Kidney (tissue), 13 donors: ENCODE measurements at regions not wholly inside any gene's neighbourhood (a gene's known extent, or its start where the extent isn't known, plus 50 kb on each side); places are given as distances from the start of the nearest gene placed in this dataset.

Source experiments
- DNase-seq, 5 donors: peaks; one replicate each; pipeline ENCODE4 v3.0.0-alpha.2; 2013 to 2020
- FAIRE-seq: peaks from 2 replicates; lab custom pipeline; 2012; peaks lifted over from hg19 to GRCh38; lab: Jason Lieb, UNC
- H3K27ac ChIP-seq, 2 donors: one replicate each; pipeline ENCODE4 v1.7.0; 2013; ENCODE audit warnings: low read depth in 2 of 2, low read length in 2 of 2, inconsistent platforms in 1 of 2
- H3K27me3 ChIP-seq: one replicate; pipeline ENCODE4 v1.7.1; 2013; ENCODE audit warnings: low read length, inconsistent platforms; ENCODE audit not compliant: control insufficient read depth, insufficient read depth
- H3K36me3 ChIP-seq, 3 donors: one replicate each; pipeline versions ENCODE4 v1.7.0 to v1.7.1; 2013; ENCODE audit warnings: low read length in 3 of 3, control low read depth in 1 of 3, inconsistent platforms in 1 of 3; ENCODE audit not compliant: insufficient read depth in 3 of 3, control insufficient read depth in 2 of 3
- H3K4me1 ChIP-seq, 3 donors: one replicate each; pipeline versions ENCODE4 v1.7.0 to v1.7.1; 2013; ENCODE audit warnings: low read length in 3 of 3, inconsistent platforms in 1 of 3, low read depth in 1 of 3; ENCODE audit not compliant: control insufficient read depth in 2 of 3, insufficient read depth in 2 of 3
- H3K4me3 ChIP-seq, 3 donors: one replicate each; pipeline versions ENCODE4 v1.7.0 to v1.8.1; 2013; ENCODE audit warnings: low read length in 3 of 3, control low read depth in 1 of 3, inconsistent platforms in 1 of 3
- H3K9ac ChIP-seq, 3 donors: one replicate each; pipeline versions ENCODE4 v1.7.0 to v1.7.1; 2013; ENCODE audit warnings: low read length in 3 of 3, control low read depth in 1 of 3, inconsistent platforms in 1 of 3
- H3K9me3 ChIP-seq, 3 donors: one replicate each; pipeline versions ENCODE4 v1.7.0 to v1.7.1; 2013; ENCODE audit warnings: low read length in 3 of 3, control low read depth in 1 of 3, inconsistent platforms in 1 of 3; ENCODE audit not compliant: control insufficient read depth in 2 of 3, insufficient read depth in 1 of 3
- CTCF ChIP-seq: IDR thresholded peaks from 3 replicates; pipeline ENCODE4 v1.5.1; 2012; ENCODE audit warnings: mild to moderate bottlenecking, moderate library complexity, borderline replicate concordance; ENCODE audit not compliant: insufficient read depth; ENCODE audit errors: extremely low read depth
- intact Hi-C: fragments of 100-400 bp; cut with DNase I; formaldehyde crosslinking; loops from one replicate; pipeline ENCODE4 v1.11.1; 2022
- donor health status: control.
- donor health status: control.
- donor health status: control.
- donor health status: control.
- donor health status: control.
- donor health status: DM: yes; HTN: yes; CAD: no.
- donor health status: Normal renal cell carcinoma (clear cell type).

- Histone ChIP-seq H3K9ac (no peak overlapping the region), H3K27me3 (no peaks in the 10 kb centered on the region), H3K9me3 (no peaks in the 10 kb centered on the region), H3K4me3 (no peak overlapping the region), H3K4me1 (no peaks in the 10 kb centered on the region), H3K36me3 (no peaks in the 10 kb centered on the region), H3K27ac (no peak overlapping the region)
- peak in 1 of 5 donors; percentile 21 for DNase-seq
- no peak for TF ChIP-seq CTCF
- FAIRE-seq: no peak
- intact Hi-C loops: no loop called here
These were observed 122.1 kb upstream of the DYNLRB2 start for GRCh38 chr16:80418517-80419355.

- intact Hi-C loops: no loop called here
- H3K4me3 ChIP-seq: no peak overlapping the region
- DNase-seq (no peak), FAIRE-seq (no peak)
- TF ChIP-seq CTCF: no peak
- no peaks in the 10 kb centered on the region for H3K27me3 ChIP-seq
- H3K4me1 ChIP-seq: no peaks in the 10 kb centered on the region
- no peak overlapping the region for H3K9ac ChIP-seq
- H3K27ac ChIP-seq: no peak overlapping the region
- no peaks in the 10 kb centered on the region for H3K9me3 ChIP-seq
- H3K36me3 ChIP-seq: no peaks in the 10 kb centered on the region
These were observed 123.0 kb upstream of the DYNLRB2 start for GRCh38 chr16:80417706-80418271.

GRCh38 chr16:80408014-80408413 lies 132.8 kb upstream of the DYNLRB2 start:
- H3K4me3 ChIP-seq: no peak overlapping the region
- TF ChIP-seq CTCF: no peak
- no peaks in the 10 kb centered on the region for H3K36me3 ChIP-seq
- no peak overlapping the region for H3K27ac ChIP-seq
- no peaks in the 10 kb centered on the region for H3K27me3 ChIP-seq
- no peaks in the 10 kb centered on the region for H3K9me3 ChIP-seq
- DNase-seq: no peak
- no peak overlapping the region for H3K9ac ChIP-seq
- H3K4me1 ChIP-seq: peaks cover 0 to 11% (median 0%) of the 10 kb centered on the region in 3 donors
- no peak for FAIRE-seq
- intact Hi-C loops: no loop called here
